HG03095 (cell line): ENCODE measurements at regions not wholly inside any gene's neighbourhood (a gene's known extent, or its start where the extent isn't known, plus 50 kb on each side); places are given as distances from the start of the nearest gene placed in this dataset.

Experiments used
- ATAC-seq: cut with Tn5 transposase; IDR thresholded peaks from one replicate; pipeline ENCODE4 v1.9.1; 2021; ENCODE audit warnings: moderate library complexity; ENCODE audit not compliant: unreplicated experiment

GRCh38 chr21:35768187-35768586 lies 292.1 kb downstream of the SETD4 start:
- ATAC-seq = no peak

DNA sequence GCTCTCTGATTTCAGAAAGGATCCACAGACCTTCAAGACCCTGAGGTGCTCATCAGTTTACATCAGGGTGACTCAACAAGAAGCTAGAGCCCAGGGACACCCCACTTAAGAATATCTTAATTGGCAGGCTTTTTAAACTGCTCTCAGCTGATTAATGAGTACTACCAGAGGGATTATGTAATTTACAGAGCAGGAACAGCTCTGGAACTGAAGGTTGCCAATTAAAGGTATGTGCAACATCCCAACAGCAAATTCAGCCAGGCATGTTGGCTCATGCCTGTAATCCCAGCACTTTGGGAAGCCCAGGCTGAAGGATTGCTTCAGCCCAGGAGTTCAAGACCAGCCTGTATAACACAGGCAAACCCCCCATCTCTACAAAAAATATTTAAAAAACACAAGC lies 295.7 kb downstream of the SETD4 start:
- ATAC-seq = no peak

GRCh38 chr21:35764077-35764476 lies 296.2 kb downstream of the SETD4 start:
- ATAC-seq = no peak

DNA sequence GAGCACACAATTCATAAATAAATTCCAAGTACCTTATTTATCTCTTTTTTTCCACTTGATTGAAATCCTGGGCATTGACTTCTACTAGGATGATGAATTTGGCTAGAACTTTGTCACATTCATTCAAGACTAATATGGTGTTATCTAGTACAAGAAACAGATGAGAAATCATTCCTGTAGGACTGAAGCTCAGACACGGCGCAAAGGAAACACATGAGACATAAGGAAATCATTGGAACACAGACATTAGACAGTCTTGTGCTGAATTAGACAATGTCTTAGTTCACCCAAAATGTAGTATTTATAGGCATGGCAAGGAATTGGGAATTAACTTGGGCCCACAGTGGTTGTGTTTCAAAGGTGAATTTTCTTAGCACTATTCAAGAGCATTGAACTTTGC lies 305.7 kb downstream of the SETD4 start:
- ATAC-seq = no peak

- ATAC-seq = no peak
Measured at GRCh38 chr21:35753308-35753707, 307.0 kb downstream of the SETD4 start.

DNA sequence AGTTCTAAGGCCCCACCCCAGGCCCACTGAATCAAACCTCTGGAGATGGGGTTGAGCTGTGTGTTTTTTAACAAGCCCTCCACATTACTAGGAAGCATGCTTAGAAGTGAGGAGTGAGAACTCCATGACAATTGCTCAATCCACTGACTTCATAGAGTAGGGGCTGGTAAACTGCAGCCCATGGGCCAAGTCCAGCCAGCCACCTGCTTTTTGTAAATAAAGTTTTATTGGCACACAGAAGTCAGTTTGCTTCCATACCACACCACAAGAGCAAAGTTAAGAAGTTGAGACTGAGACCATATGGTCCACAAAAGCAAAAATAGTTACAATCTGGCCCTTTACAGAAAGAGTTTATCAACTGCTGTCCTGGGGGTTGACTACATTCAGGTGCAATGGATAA lies 309.2 kb downstream of the SETD4 start:
- no peak for ATAC-seq

- no peak for ATAC-seq
Measured at GRCh38 chr21:35749904-35750303, 310.4 kb downstream of the SETD4 start.

- no peak for ATAC-seq
Measured at GRCh38 chr21:35748678-35749314, 311.5 kb downstream of the SETD4 start.

GRCh38 chr21:35743571-35743970 lies 316.8 kb downstream of the SETD4 start:
- ATAC-seq = no peak

DNA sequence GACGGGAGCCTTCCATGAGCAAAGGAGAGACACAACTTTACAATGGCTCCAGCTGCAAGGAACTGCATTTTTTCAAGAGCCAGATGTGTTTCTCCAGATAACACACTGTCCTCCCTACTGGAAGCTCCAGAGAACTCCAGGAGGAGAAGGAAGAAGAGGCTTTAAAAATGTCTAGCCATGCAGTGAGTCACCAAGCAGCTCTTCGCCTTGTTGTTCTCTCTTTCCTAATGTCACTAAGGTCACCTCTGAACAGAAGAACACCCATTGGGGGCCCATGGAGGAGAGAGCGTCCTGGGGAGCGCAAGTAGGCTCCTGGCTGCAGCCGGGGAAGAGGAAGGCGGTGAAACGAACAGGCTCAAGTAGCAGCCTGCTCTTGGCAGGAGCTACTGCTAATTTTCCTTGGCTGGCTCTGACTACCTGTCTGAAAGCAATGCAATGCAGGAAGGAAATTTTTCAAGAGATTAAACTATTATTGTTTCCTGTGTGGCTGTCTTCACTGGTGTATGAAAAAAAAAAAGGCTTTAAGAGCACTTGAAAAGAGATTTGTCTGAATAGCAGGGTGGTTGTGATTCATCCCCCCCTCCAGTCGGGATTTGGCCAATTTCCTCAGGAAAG lies 321.9 kb downstream of the SETD4 start:
- no peak for ATAC-seq

DNA sequence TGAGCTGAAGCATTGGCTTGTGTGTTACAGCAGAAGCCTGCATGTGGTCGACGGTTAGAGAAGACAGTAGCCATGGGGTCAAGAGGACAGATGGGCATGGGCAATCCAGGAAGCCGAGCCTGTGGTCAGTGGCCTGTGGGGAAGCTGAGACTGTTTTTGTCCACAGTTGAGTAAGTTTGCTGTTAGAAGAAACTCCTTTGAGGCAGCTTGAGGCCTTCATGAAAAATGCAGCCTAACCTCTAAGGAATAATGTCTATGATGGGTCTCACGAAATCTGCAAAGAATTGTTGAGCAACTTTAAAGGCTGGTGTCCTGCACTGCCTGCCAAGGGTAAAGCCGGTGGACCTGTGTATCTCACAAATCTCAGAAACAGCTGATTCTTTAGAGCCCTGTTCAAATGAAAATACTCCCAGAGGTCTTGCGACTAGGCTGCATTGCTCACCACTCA lies 322.4 kb downstream of the SETD4 start:
- no peak for ATAC-seq

DNA sequence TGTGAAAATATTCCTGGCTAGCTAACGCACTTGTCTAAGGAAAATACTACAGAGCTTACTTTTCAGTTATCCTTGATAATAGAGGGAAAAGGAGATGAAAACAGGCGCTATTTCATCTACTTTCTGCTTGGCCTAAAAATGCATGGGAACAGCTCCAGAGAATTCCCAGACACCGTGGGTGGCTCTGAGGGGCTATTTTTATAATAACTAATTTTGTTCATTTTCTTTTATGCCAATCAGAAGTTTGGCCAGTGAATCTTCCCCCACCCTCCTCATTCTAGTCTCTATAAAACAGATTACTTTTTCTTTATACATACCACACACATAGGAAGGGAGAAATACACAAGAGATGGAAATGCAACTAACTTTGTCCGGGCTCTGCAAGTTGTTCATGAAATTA lies 322.9 kb downstream of the SETD4 start:
- ATAC-seq = no peak

GRCh38 chr21:35732788-35733187 lies 327.5 kb downstream of the SETD4 start:
- no peak for ATAC-seq

GRCh38 chr21:35730325-35730724 lies 330.0 kb downstream of the SETD4 start:
- no peak for ATAC-seq

GRCh38 chr21:35727830-35728229 lies 332.5 kb downstream of the SETD4 start:
- no peak for ATAC-seq

GRCh38 chr21:35724156-35724555 lies 336.2 kb downstream of the SETD4 start:
- ATAC-seq = no peak

GRCh38 chr21:35721701-35722100 lies 338.6 kb downstream of the SETD4 start:
- ATAC-seq = no peak

DNA sequence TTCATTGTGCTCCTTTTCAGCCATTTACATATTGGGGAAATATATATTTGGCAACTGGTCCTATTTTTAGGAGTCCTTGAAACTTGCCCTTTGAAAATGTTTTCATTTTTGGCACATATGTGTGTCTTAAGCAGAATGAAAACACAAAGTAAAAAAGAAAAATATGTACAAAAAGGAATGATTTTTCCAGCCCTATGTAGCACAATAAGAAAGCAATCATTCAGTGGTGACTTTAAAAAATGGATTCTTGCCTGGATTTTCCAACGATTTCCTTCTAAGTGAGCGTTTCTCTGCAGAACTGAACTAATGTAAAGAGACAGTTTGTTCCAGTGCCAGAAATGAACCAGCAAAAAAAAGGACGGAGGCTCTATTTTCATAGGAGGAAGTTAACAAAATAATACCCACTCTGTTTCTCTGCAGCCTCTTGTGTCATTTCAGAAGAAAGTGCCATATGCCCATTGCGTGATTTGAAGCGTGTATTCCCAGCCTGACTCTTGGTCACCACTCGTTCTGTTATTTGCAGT lies 340.1 kb downstream of the SETD4 start:
- ATAC-seq = no peak

DNA sequence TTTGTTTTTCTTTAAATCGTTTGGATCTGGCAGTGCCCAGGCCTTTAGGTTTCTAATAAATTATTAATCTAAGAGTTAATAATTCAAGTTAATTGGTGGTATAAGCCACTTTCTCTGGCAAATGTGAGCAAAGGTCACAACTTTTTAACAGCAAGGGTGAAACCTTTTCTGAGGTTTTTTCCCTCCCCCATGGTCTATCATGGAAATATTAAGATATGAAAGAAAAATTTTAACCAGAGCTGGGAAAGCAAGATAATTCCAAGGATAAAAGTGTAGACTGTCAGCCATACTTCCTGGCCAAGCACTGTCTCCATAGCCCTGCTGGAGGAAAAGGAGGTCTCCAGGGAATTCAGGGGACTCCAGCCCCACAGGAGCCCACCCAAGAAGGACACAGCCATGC lies 341.2 kb downstream of the SETD4 start:
- ATAC-seq = no peak

- ATAC-seq = no peak
Measured at GRCh38 chr21:35716876-35717565, 343.3 kb downstream of the SETD4 start.

DNA sequence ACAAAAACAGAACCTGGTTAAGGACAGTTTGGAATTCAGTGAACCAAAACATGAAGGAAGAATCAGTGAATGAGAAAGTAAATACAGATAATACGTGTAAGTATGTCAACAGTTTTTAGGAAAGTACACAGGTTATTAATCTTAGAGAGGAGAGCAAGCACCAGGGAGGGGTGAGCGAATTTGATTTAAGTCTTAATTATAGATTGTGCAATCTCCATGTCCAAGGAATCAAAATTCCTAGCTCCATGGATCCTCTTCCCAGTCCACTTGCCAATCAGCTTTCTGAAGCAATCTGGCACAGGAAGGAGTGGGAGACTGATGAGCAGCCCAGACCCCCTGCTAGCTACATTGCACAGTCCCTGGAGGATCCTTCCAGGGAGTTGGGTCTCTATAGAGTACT lies 346.4 kb downstream of the SETD4 start:
- no peak for ATAC-seq

DNA sequence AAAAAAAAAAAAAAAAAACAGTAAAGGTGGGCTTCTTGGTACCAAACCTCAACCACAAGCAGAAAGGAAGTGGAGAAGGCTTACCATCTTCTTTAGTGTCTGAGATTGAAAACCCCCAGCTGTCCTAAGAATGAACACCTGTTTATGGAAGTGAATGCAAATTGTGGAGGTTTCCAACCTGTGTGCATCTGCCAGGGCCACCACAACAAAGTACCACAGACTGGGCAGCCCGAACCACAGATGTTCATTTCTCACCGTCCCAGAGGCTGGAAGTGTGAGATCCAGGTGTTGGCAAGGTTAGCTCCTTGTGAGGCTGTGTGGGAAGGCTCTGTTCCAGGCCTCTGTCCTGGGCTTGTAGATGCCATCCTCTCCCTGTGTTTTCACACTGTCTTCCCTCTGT lies 348.7 kb downstream of the SETD4 start:
- no peak for ATAC-seq
